HEK293T (cell line): ENCODE measurements at regions not wholly inside any gene's neighbourhood (a gene's known extent, or its start where the extent isn't known, plus 50 kb on each side); places are given as distances from the start of the nearest gene placed in this dataset.

Experiments used
- CTCF ChIA-PET: fragments of 350-600 bp; formaldehyde crosslinking; extraction: SDS; loops from one replicate; lab custom pipeline; 2021; ENCODE audit warnings: antibody characterized with exemption, inconsistent platforms; lab: Yijun Ruan, JAX
- POLR2A ChIA-PET: fragments of 350-600 bp; formaldehyde crosslinking; extraction: SDS; loops from one replicate; lab custom pipeline; 2020; ENCODE audit warnings: antibody characterized with exemption, inconsistent platforms; lab: Yijun Ruan, JAX
- DNase-seq: peaks from one replicate; pipeline ENCODE4 v3.0.0; 2012; ENCODE audit warnings: mixed read lengths; ENCODE audit errors: extremely low spot score
- ARNT ChIP-seq: fragments of 450-650 bp; IDR thresholded peaks from 2 replicates; pipeline ENCODE4 v1.6.1; 2017; ENCODE audit warnings: mild to moderate bottlenecking
- BHLHE40 ChIP-seq: fragments of 450-650 bp; IDR thresholded peaks from 2 replicates; pipeline ENCODE4 v1.6.1; 2016; ENCODE audit warnings: mild to moderate bottlenecking, moderate library complexity, borderline replicate concordance
- CTBP1 ChIP-seq: fragments of 450-650 bp; IDR thresholded peaks from 2 replicates; pipeline ENCODE4 v1.6.1; 2016; ENCODE audit warnings: borderline replicate concordance
- ELF4 ChIP-seq: fragments of 450-650 bp; IDR thresholded peaks from 2 replicates; pipeline ENCODE4 v1.6.1; 2017; ENCODE audit warnings: antibody characterized with exemption
- FOXA1 ChIP-seq: fragments of 450-650 bp; IDR thresholded peaks from 2 replicates; pipeline ENCODE4 v1.6.1; 2016; ENCODE audit warnings: mild to moderate bottlenecking
- FOXK2 ChIP-seq: fragments of 450-650 bp; IDR thresholded peaks from 2 replicates; pipeline ENCODE4 v1.6.1; 2016; ENCODE audit warnings: mild to moderate bottlenecking
- FOXM1 ChIP-seq: fragments of 450-650 bp; IDR thresholded peaks from 2 replicates; pipeline ENCODE4 v1.6.1; 2017; ENCODE audit warnings: mild to moderate bottlenecking, borderline replicate concordance
- HDGF ChIP-seq: fragments of 450-650 bp; IDR thresholded peaks from 2 replicates; pipeline ENCODE4 v1.6.1; 2017; ENCODE audit warnings: antibody characterized with exemption, borderline replicate concordance
- L3MBTL2 ChIP-seq: fragments of 450-650 bp; conservative IDR thresholded peaks from 2 replicates; pipeline ENCODE4 v1.6.1; 2016; ENCODE audit warnings: mild to moderate bottlenecking
- LEF1 ChIP-seq: fragments of 450-650 bp; IDR thresholded peaks from 2 replicates; pipeline ENCODE4 v1.6.1; 2017; ENCODE audit warnings: mild to moderate bottlenecking, borderline replicate concordance
- NFRKB ChIP-seq: fragments of 450-650 bp; IDR thresholded peaks from 2 replicates; pipeline ENCODE4 v1.6.1; 2016; ENCODE audit warnings: mild to moderate bottlenecking, moderate library complexity
- SP1 ChIP-seq: fragments of 450-650 bp; IDR thresholded peaks from 2 replicates; pipeline ENCODE4 v1.6.1; 2017
- SUZ12 ChIP-seq: fragments of 450-650 bp; IDR thresholded peaks from 2 replicates; pipeline ENCODE4 v1.6.1; 2016; ENCODE audit warnings: mild to moderate bottlenecking
- TARDBP ChIP-seq: fragments of 450-650 bp; IDR thresholded peaks from 2 replicates; pipeline ENCODE4 v1.6.1; 2016
- ZNF384 ChIP-seq: fragments of 450-650 bp; IDR thresholded peaks from 2 replicates; pipeline ENCODE4 v1.6.1; 2016
- TF ChIP-seq, protein P1 (sequence below): fragments of 450-650 bp; IDR thresholded peaks from 2 replicates; pipeline ENCODE4 v1.6.1; 2016

DNA sequence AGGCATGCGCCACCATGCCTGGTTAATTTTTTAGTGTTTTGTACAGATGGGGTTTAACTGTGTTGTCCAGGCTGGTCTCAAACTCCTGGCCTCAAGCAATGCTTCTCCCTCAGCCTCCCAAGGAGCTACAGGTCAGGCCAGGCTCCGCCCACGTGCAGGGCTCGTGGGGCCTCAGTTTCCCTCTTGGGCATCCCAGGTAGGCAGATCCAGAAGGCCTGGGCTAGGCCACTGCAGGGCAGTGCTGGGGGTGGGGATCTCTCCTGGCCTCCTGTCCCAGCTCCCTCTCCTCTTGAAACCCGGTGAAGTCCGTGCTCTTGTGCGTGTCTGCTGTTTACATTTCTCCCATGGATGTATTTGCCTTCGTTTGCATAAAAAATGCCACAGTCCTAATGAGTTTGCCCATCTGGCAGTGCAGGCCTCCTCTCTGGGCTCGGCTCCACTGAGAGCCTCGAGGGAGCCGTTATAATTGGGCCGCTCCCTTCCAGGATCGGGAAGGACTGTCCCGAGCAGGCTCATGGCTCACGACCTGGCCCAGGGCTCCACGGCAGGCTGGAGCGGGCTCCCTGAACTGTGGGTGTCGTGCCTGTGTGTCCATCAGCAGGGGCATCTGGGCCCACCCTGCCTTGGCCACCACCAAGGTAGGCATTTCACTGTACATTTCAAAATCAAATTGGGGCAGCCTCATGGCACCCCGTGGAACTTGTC lies 52.6 kb upstream of the RUFY1 start:
- TF ChIP-seq TARDBP = no peak
- no peak for TF ChIP-seq BHLHE40
- TF ChIP-seq LEF1 = no peak
- TF ChIP-seq SUZ12 = no peak
- no peak for TF ChIP-seq HDGF
- POLR2A ChIA-PET = interaction anchor here (1.3 to 1.6 kb wide), 2 partner anchors 53 to 62 kb away, joined by 3 to 5 read pairs; no protein-coding TSS in a partner anchor
- CTCF ChIA-PET = interaction anchor here (0.5 to 1.5 kb wide), 3 partner anchors 11 to 330 kb away, joined by 3 read pairs; no protein-coding TSS in a partner anchor
- DNase-seq = no peak

DNA sequence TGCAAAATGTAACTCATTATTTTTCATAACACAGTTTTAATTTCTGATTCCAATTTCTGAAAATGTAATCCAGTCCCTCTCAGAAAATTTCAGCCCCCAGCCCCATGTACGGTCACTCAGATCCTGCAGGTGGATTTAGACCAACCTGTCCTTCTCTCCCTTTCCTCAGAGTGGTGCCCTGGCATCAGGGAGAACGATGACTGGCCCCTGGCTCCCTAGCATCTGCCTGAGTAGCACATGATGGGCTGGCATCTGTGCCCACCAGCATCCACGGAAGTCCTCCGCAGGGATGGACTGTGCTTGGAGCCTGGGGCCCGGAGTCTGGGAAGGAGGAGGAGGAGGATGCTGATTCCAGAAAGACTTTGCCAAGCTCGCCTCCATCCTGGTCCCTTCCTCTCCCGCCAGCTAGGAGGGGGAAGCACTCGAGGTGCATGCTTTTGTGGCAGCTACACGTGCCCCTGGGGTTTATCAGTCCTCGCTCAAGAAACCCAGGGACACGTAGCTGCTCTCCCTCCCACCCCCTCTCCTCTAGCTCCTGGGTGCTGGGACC lies 54.4 kb upstream of the RUFY1 start:
- POLR2A ChIA-PET = interaction anchor here (0.8 to 1.6 kb wide), 3 partner anchors 55 to 81 kb away, joined by 3 to 5 read pairs (median 3); no protein-coding TSS in a partner anchor
- CTCF ChIA-PET = interaction anchor here (1.5 kb wide), 1 partner anchor 172 kb away, joined by 3 read pairs; no protein-coding TSS in a partner anchor
- no peak for DNase-seq
- no peak for TF ChIP-seq FOXA1
- no peak for TF ChIP-seq CTBP1

DNA sequence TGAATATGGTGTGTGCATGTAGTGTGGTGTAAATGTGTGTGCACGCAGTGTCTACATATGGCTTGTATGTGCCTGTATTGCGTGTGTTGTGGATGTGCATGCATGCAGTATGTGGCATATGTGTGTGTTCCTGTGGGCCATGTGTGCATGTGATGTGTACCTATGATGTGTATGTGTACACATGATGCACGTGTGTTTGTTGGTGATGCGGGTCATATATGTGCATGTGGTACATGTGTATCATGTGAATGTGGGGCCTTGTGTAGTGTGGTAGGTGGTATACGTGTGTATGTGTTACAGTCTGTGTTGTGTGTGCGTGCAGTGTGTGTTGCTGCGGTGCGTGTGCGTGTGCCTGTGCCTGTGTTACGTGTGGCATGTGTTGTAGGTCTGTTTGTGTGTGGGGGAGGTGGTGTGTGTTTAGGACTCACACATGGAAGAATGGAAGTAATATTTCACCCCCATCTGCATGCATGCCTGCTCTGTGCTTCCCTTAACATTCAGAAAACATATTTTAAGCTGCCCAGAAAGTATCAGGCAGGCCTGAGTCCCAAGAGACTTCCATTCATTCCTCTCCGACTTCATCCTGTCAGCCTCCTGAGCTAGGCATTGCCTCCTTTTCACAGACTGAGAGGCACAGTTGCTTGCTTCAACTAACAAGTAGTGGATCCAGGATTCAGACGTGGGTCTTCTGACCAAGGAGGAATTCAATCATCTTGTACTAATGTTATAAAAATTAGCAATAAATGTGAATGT lies 55.4 kb upstream of the RUFY1 start:
- CTCF ChIA-PET = no interaction called here

GRCh38 chr5:179488975-179489374 lies 61.4 kb upstream of the RUFY1 start:
- TF ChIP-seq CTBP1 (no peak), FOXK2 (no peak), SUZ12 (no peak), LEF1 (no peak), ELF4 (no peak), HDGF (no peak), FOXM1 (no peak), BHLHE40 (no peak), FOXA1 (no peak)
- CTCF ChIA-PET = no interaction called here
- POLR2A ChIA-PET = no interaction called here
- DNase-seq = no peak

More for the DNA sequence above, 55.4 kb upstream of the RUFY1 start:
- no peak for TF ChIP-seq ARNT
- no peak for TF ChIP-seq TARDBP
- no peak for TF ChIP-seq SP1
- no peak for TF ChIP-seq LEF1
- no peak for TF ChIP-seq HDGF
- no peak for TF ChIP-seq L3MBTL2
- TF ChIP-seq, protein P1, sequence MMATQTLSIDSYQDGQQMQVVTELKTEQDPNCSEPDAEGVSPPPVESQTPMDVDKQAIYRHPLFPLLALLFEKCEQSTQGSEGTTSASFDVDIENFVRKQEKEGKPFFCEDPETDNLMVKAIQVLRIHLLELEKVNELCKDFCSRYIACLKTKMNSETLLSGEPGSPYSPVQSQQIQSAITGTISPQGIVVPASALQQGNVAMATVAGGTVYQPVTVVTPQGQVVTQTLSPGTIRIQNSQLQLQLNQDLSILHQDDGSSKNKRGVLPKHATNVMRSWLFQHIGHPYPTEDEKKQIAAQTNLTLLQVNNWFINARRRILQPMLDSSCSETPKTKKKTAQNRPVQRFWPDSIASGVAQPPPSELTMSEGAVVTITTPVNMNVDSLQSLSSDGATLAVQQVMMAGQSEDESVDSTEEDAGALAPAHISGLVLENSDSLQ = no peak
- TF ChIP-seq CTBP1 = no peak
- TF ChIP-seq FOXA1 = no peak
- TF ChIP-seq NFRKB = no peak
- DNase-seq = no peak
- POLR2A ChIA-PET = no interaction called here

DNA sequence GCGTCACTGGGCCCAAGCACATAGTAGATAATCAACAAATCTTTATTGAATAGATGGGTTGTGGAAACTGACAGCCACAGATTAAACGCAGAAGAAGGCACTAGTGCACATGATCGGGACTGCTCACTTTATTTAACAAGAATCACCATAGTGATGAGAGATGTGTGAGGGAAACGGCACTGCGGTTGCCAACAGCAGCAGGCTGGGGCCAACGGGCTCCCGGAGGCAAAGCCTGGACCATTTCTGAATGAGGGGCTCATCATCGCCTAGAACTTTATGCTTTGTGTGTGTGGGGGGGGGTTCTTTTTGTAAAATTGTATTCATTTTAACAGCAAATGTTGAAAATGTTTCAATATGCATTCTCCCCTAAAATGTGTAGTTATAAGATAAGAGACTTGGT lies 61.9 kb upstream of the RUFY1 start:
- TF ChIP-seq ELF4 = no peak
- TF ChIP-seq FOXA1 = no peak
- no peak for TF ChIP-seq L3MBTL2
- TF ChIP-seq, protein P1 = no peak
- no peak for TF ChIP-seq HDGF
- TF ChIP-seq FOXM1 = no peak
- TF ChIP-seq ZNF384 = no peak
- TF ChIP-seq FOXK2 = no peak
- no peak for TF ChIP-seq LEF1
- no peak for TF ChIP-seq SP1
- TF ChIP-seq TARDBP = no peak
- TF ChIP-seq SUZ12 = no peak
- TF ChIP-seq ARNT = no peak
- TF ChIP-seq CTBP1 = no peak
- no peak for TF ChIP-seq NFRKB
- TF ChIP-seq BHLHE40 = no peak
- ChIA-PET POLR2A (no interaction called here), CTCF (no interaction called here)
- no peak for DNase-seq

GRCh38 chr5:179487145-179487544 lies 63.2 kb upstream of the RUFY1 start:
- CTCF ChIA-PET = no interaction called here
- DNase-seq = no peak
- POLR2A ChIA-PET = no interaction called here
- TF ChIP-seq TARDBP = no peak
- TF ChIP-seq FOXM1 = no peak
- TF ChIP-seq NFRKB = no peak
- TF ChIP-seq FOXK2 = no peak
- TF ChIP-seq HDGF = no peak
- no peak for TF ChIP-seq ELF4
- TF ChIP-seq, protein P1 = no peak
- no peak for TF ChIP-seq CTBP1
- no peak for TF ChIP-seq L3MBTL2
- TF ChIP-seq SUZ12 = no peak
- no peak for TF ChIP-seq FOXA1
